HG03175 (cell line): ENCODE measurements at regions not wholly inside any gene's neighbourhood (a gene's known extent, or its start where the extent isn't known, plus 50 kb on each side); places are given as distances from the start of the nearest gene placed in this dataset.
A peak's percentile ranks its signal among the peaks of the same experiment; 100 is the strongest.

ENCODE experiments used
- ATAC-seq: cut with Tn5 transposase; IDR thresholded peaks from one replicate; pipeline ENCODE4 v1.9.1; 2021; ENCODE audit warnings: mild to moderate bottlenecking, moderate library complexity; ENCODE audit not compliant: unreplicated experiment

GRCh38 chr13:32905063-32905863 is 111.0 kb upstream of the KL start:
- ATAC-seq = peak; percentile 59

GRCh38 chr13:32905864-32906180 is 110.4 kb upstream of the KL start:
- ATAC-seq = no peak

DNA sequence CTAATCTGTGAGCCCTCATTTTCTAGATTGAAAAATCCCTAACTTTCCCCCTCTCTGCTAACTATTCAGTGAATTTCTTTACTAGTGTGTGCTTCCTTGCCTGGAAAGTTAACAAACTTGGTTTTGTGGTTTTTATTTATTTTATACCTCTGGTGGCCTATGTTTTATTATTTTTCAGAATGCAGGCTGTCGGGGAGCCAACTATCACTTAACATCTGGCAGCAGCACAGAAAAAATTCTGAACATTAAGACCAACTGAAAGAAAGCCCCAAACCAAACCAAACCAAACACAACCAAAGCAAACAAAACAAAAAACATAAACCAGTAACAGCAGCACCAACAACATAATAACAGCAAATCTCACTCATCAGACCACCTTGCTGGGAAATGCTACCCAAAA is 109.0 kb upstream of the KL start:
- ATAC-seq = no peak

- ATAC-seq = no peak
Measured at GRCh38 chr13:32910530-32910929, 105.7 kb upstream of the KL start.

GRCh38 chr13:32911506-32911905 is 104.7 kb upstream of the KL start:
- ATAC-seq = no peak

DNA sequence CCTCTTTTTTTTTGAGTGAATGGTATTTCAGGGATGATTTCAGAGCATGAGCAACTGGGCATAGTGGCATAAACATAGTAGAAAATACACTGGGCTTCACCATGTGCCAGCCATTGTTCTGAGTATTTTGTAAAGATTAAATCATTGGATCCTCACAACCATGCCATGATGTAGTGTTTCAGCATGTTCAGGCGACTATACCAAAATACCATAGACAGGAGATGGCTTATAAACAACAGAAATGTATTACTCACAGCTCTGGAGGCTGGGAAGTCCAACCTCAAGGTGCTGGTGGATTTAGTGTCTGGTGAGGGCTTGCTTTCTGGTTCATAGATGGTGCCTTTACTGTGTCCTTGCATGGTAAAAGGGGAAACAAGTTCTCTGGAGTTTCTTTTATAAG is 101.5 kb upstream of the KL start:
- ATAC-seq = no peak

DNA sequence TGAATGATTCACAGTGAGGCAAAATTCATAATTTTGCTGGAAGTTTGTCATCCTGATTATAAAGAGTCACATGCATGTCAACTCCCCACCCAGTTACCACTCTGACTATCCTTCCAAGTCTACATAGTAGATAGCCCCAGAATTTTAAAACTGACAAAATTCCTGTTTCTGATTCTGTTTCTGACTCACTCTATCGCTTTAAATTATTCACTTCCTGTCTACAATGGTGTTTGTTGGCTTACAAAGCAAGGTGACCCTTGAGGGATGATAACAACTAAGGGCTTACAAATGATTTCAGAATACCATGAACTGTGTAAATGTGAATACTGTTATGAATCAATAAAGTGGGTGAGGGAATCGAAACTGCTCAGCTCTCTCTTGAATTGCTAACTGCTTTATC is 98.7 kb upstream of the KL start:
- ATAC-seq = no peak

GRCh38 chr13:32923725-32924124 is 92.5 kb upstream of the KL start:
- no peak for ATAC-seq

- ATAC-seq = no peak
Measured at GRCh38 chr13:32924886-32925285, 91.3 kb upstream of the KL start.

DNA sequence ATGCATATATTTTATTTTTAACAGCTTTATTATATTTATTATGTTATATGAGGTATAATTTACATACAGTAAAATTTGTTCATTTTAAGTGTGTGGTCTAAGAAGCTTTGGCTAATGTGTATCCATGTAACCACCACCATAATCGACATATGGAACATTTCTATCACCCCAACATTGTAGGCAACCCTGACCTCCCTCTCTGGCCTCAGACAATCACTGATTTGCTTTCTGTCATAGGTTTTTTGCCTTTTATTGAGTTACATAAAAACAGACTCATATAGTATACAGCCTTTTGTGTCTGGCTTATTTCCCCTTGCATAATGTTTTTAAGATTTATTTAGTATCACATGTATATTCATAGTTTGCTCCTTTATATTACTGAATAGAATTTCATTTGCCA is 90.7 kb upstream of the KL start:
- ATAC-seq = no peak

DNA sequence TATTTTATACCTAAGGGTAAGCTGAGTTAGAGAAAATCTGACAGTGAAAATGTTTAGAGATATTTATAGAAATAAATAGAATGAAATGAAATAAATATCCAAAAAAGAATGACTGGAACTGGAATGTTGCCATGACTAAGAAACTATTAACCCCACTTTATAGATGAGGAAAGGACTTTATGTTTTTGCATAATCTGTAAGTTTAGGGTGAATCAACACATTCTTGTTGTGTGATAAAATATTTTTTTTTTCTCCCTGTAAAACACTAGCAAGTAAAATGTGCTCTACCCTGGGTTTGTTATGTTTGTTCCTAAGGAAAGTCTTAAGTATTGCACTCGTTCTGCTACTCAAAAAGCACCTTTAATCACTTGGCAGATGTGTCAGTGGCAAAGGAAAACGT is 83.8 kb upstream of the KL start:
- ATAC-seq = no peak

- no peak for ATAC-seq
Measured at GRCh38 chr13:32936716-32937115, 79.5 kb upstream of the KL start.

DNA sequence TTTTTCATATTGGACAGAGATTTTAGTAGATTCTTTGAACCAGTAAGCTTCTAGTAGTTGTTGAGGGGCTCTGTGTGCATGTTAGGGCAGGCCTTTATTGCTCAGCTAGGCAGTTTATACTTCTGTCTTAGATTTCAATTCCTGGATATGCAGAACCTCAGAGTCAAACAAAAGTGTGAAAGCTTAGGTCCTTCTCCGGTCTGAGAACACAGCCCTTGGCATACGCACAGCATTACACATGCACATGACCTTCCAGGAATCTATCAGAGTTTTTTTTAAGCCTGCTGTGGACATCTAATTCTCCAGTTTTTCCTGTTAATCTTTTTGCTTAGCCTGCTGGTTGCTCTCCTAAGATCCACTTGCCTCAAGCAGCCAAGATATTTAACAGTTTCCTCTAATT is 77.9 kb upstream of the KL start:
- no peak for ATAC-seq

DNA sequence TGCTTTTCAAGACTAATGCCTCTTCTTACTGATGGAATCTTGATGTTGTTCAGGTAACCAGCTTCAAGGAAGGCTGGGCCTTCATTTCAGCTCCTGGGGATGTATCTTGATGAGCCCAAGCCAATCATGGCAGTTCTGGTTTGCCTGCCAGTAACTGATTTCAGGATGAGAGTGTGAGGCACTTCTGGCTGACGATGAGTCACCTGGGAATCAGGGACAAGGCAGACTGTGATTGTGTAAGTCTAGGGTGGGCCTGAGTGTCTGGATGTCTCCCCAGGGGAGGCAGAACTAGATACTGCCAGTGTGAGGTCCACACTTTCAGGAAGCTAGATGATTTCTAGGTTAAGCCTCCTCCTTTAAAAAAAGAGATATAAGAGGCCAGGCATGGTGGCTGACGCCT is 77.3 kb upstream of the KL start:
- no peak for ATAC-seq

DNA sequence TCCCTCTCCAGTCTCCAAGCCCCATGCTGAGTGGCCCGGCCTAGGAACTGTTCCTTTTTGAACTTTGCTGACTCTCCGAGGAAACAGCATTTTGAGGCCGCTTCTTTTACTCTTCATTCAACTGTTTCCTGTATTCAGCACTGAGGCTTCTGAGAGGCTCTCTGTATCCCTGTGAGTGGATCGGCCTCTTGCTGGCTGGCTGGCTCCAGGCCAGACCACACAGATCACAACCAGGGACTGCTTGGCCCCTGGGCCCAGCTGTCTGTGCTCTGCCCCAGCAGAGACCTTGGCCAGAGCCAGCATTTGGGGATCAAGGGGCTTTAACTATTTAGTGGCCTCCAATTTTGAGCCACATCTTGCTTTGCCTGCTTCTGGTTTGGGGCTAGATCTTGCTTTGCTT is 75.6 kb upstream of the KL start:
- ATAC-seq = peak; percentile 63

DNA sequence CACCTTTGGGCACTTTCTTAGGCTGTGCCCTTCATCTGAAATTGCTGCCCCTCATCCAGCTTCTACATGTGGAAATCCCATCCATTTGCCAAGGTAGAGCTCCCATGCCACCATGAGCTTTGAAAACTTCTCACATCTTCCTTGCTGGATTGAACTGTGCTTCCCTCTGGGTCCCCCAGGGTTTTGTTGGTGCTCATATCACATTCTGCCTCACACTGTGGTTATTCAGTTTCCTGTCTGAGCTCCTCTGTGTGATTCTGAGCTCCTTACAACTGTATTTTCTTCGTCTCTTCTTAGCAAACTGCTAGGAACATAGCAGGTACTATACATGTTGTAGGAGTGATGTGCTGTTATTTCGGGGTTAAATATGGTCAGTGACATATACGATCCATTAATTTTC is 74.9 kb upstream of the KL start:
- peak; percentile 75 for ATAC-seq

DNA sequence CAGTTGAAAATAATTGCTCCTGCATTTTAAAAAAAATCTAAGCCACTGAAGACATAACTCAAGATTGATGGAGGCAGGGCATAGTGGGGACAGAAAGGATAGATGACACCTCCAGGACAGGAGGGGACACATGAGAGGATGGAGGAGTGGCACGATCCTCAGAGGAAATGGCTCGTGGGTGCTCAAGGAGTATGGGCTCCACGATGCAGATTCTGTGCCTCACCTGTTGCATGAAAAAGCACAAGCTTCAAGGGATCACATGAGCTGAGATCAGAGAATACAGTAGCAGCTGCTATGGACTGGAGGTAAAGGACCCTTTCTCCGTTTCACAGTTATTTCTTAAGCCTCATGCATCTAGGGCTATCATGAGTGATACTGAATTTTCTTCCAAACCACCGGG is 69.7 kb upstream of the KL start:
- no peak for ATAC-seq

DNA sequence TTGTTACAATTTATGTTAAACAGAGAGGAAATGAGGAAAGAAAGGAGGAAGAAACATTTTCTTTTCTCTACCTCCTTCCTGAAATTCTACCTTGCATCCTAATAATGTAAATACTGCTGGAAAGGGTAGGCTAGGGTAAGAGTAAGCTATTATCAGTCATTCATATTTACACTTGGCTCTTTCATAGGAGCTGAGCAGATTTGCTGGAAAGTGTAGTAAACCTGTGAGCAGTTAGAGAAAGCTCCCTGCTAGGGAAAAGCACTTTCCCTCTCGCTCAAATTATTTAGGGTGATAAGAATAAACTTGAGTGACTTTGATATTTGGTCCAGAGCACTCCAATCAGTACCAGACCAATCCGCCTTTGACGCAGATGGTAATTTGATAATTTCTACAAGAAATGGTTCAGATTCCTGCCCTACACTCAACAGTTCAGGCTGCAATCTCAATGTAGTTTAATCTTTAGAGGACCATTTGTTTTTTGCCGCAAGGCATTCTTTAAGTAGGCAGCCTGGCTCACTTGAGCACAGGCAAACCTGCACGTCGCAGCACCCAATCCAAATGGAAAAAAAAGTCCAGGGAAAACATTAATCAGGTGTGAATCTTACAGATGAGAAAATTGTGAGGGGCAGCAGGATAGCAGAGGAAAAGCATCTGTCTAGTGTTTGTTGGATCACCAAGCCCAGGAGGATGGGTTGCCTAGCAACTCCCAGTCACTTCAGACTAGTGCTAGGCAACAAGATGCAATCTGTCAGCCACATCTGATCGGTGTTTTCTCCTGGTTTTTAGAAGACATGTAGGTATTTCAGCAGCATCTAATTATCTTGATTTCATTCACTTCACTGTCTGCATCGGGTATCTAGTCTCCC is 68.6 kb upstream of the KL start:
- ATAC-seq = no peak

DNA sequence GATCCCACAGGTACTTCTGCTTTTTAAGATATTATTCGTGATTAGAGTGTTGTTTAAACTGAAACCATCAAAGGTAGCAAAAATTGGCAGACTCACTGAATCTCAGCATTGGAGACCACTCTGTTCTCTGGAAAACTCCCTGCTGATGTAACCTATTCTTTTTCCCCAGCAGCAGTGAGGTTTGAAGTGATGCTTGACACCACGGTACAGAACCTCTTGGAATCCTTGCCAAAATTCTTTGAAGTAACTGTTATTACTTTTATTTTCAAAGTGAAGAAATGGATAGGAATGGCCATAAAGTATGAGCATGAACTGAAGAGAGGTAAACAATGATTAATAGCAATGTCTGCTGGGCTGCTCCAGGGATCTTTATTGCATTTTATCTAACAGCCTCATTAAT is 66.4 kb upstream of the KL start:
- ATAC-seq = no peak

- no peak for ATAC-seq
Measured at GRCh38 chr13:32951580-32951979, 64.6 kb upstream of the KL start.

- ATAC-seq = no peak
Measured at GRCh38 chr13:32955881-32956594, 60.2 kb upstream of the KL start.

GRCh38 chr13:32956595-32956933 is 59.7 kb upstream of the KL start:
- ATAC-seq = no peak
